ENCODE measurements at regions not wholly inside any gene's neighbourhood (a gene's known extent, or its start where the extent isn't known, plus 50 kb on each side); places are given as distances from the start of the nearest gene placed in this dataset.

DNA sequence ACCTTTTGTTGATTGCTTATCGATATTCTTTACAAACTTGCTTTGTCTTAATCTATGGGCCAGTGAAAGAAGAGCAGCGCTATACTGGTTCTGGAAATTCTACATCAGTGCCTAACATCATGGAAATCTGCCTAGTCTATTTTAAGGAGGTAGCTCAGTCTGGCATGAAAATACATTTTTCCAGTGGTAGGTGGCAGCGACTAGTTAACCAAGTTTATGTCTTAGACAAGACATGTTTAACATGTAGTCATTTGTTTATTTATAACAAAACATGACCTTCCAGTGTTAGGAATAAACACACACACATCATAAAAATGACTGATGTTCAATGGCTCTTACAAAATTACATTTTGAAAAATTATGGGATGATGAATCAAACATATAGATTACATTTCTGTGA, 336.0 kb upstream of the SOX5 start:
- Histone ChIP-seq H3K36me3 (replicated peaks in 1 of 2; ENCODE audit: control extremely low read depth in 1 of 2, control insufficient read depth in 1 of 2, extremely low read depth in 1 of 2, insufficient read depth in 2 of 2, low read length in 1 of 2) (no peaks in the 10 kb centered on the region), H3K4me3 (ENCODE audit: control extremely low read depth in 1 of 5, extremely low read depth in 1 of 5, insufficient read depth in 1 of 5, low read depth in 2 of 5, low read length in 4 of 5) (no peak overlapping the region), H4K20me1 (ENCODE audit: control insufficient read depth, insufficient read depth, low read length, poor library complexity, severe bottlenecking) (no peaks in the 10 kb centered on the region), H3K4me2 (replicated peaks; ENCODE audit: low read depth, low read length, poor library complexity, severe bottlenecking) (no peak overlapping the region), H3K9ac (ENCODE audit: low read length) (no peak overlapping the region), H2AFZ (ENCODE audit: insufficient read depth, low read depth, low read length, poor library complexity, severe bottlenecking) (no peak overlapping the region), H3K9me3 (ENCODE audit: control extremely low read depth in 1 of 3, control insufficient read depth in 2 of 3, insufficient read depth in 1 of 3, low read length in 2 of 3) (no peaks in the 10 kb centered on the region), H3K79me2 (ENCODE audit: control insufficient read depth, insufficient read depth, low read length) (no peaks in the 10 kb centered on the region), H3K27me3 (replicated peaks in 1 of 4; ENCODE audit: control extremely low read depth in 1 of 4, control insufficient read depth in 3 of 4, insufficient read depth in 4 of 4, low read length in 3 of 4) (no peaks in the 10 kb centered on the region), H3K4me1 (ENCODE audit: control insufficient read depth in 2 of 2, insufficient read depth in 2 of 2, low read length in 2 of 2) (no peaks in the 10 kb centered on the region), H3K27ac (ENCODE audit: low read length in 2 of 2) (no peak overlapping the region)
- no peak overlapping the region for H3K27ac Mint-ChIP-seq
- ChIA-PET CTCF (interaction anchor here (0.7 kb wide), 1 partner anchor 93 kb away, joined by 3 read pairs; no protein-coding TSS in a partner anchor), POLR2A (no interaction called here)
- WGBS (ENCODE audit: insufficient coverage): no CpG with 5 or more reads among the region's 3 CpGs
- no peak for DNase-seq
- no peak for TF ChIP-seq EZH2 (IDR thresholded peaks at IDR 0.05; ENCODE audit: borderline replicate concordance, insufficient read depth, low read depth, low read length, poor library complexity, severe bottlenecking)
- TF ChIP-seq, protein P1, sequence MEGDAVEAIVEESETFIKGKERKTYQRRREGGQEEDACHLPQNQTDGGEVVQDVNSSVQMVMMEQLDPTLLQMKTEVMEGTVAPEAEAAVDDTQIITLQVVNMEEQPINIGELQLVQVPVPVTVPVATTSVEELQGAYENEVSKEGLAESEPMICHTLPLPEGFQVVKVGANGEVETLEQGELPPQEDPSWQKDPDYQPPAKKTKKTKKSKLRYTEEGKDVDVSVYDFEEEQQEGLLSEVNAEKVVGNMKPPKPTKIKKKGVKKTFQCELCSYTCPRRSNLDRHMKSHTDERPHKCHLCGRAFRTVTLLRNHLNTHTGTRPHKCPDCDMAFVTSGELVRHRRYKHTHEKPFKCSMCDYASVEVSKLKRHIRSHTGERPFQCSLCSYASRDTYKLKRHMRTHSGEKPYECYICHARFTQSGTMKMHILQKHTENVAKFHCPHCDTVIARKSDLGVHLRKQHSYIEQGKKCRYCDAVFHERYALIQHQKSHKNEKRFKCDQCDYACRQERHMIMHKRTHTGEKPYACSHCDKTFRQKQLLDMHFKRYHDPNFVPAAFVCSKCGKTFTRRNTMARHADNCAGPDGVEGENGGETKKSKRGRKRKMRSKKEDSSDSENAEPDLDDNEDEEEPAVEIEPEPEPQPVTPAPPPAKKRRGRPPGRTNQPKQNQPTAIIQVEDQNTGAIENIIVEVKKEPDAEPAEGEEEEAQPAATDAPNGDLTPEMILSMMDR (IDR thresholded peaks at IDR 0.05): no peak
- H3K4me1 Mint-ChIP-seq: no peaks in the 10 kb centered on the region
- H3K27me3 Mint-ChIP-seq: no peaks in the 10 kb centered on the region
- no peak for ATAC-seq (ENCODE audit: low read depth)
- H3K4me3 Mint-ChIP-seq: no peak overlapping the region
- no peaks in the 10 kb centered on the region for H3K9me3 Mint-ChIP-seq (ENCODE audit: insufficient read depth)
- intact Hi-C loops (cut with micrococcal nuclease): no loop called here

DNA sequence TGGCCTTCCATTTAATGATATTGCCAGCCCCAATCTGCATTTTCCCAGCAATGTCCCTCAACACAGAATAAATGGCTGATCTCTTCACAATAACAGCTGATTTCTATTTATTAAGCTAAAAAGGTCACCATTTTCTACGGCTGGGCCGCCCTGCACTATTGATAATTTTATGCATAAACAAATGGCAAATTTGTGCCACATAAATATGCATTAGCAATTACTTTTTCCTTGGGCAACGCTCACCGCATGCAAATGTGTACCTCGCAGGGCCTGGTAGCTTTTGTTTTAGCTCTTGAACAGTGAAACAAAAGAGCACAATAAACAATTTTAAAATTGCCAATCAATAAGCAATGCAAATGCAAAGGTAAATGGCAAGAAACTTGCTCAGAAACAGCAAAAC, 331.9 kb upstream of the SOX5 start:
- H3K4me2 ChIP-seq (replicated peaks; ENCODE audit: low read depth, low read length, poor library complexity, severe bottlenecking): no peak overlapping the region
- H2AFZ ChIP-seq (ENCODE audit: insufficient read depth, low read depth, low read length, poor library complexity, severe bottlenecking): no peak overlapping the region
- ChIA-PET CTCF (interaction anchor here (0.7 kb wide), 1 partner anchor 574 kb away, joined by 3 read pairs; no protein-coding TSS in a partner anchor), POLR2A (no interaction called here)
- Mint-ChIP-seq H3K27me3 (no peaks in the 10 kb centered on the region), H3K4me1 (peaks cover 2% of the 10 kb centered on the region), H3K4me3 (no peak overlapping the region), H3K9me3 (ENCODE audit: insufficient read depth) (no peaks in the 10 kb centered on the region), H3K27ac (no peak overlapping the region)
- H4K20me1 ChIP-seq (ENCODE audit: control insufficient read depth, insufficient read depth, low read length, poor library complexity, severe bottlenecking): no peaks in the 10 kb centered on the region
- no peaks in the 10 kb centered on the region for H3K36me3 ChIP-seq (replicated peaks in 1 of 2; ENCODE audit: control extremely low read depth in 1 of 2, control insufficient read depth in 1 of 2, extremely low read depth in 1 of 2, insufficient read depth in 2 of 2, low read length in 1 of 2)
- TF ChIP-seq, protein P1 (IDR thresholded peaks at IDR 0.05): no peak
- TF ChIP-seq EZH2 (IDR thresholded peaks at IDR 0.05; ENCODE audit: borderline replicate concordance, insufficient read depth, low read depth, low read length, poor library complexity, severe bottlenecking): no peak
- no peak overlapping the region for H3K9ac ChIP-seq (ENCODE audit: low read length)
- H3K4me1 ChIP-seq (ENCODE audit: control insufficient read depth in 2 of 2, insufficient read depth in 2 of 2, low read length in 2 of 2): no peaks in the 10 kb centered on the region
- H3K27me3 ChIP-seq (replicated peaks in 1 of 4; ENCODE audit: control extremely low read depth in 1 of 4, control insufficient read depth in 3 of 4, insufficient read depth in 4 of 4, low read length in 3 of 4): no peaks in the 10 kb centered on the region
- WGBS (ENCODE audit: insufficient coverage): no CpG with 5 or more reads among the region's 5 CpGs
- no peak overlapping the region for H3K4me3 ChIP-seq (ENCODE audit: control extremely low read depth in 1 of 5, extremely low read depth in 1 of 5, insufficient read depth in 1 of 5, low read depth in 2 of 5, low read length in 4 of 5)
- no peaks in the 10 kb centered on the region for H3K79me2 ChIP-seq (ENCODE audit: control insufficient read depth, insufficient read depth, low read length)
- intact Hi-C loops (cut with micrococcal nuclease): no loop called here
- ATAC-seq (ENCODE audit: low read depth) (no peak), DNase-seq (no peak)
- no peak overlapping the region for H3K27ac ChIP-seq (ENCODE audit: low read length in 2 of 2)
- H3K9me3 ChIP-seq (ENCODE audit: control extremely low read depth in 1 of 3, control insufficient read depth in 2 of 3, insufficient read depth in 1 of 3, low read length in 2 of 3): no peaks in the 10 kb centered on the region
